GM19240 (cell line): ENCODE measurements at regions not wholly inside any gene's neighbourhood (a gene's known extent, or its start where the extent isn't known, plus 50 kb on each side); places are given as distances from the start of the nearest gene placed in this dataset.

Experiments
- DNase-seq: peaks from one replicate; pipeline ENCODE4 v3.0.0; 2011; ENCODE audit warnings: low spot score; ENCODE audit not compliant: insufficient read length

GRCh38 chr17:31715446-31715845, 143.6 kb downstream of the COPRS start:
- no peak for DNase-seq

- no peak for DNase-seq
Observed at GRCh38 chr17:31704483-31704882, 154.6 kb downstream of the COPRS start.

GRCh38 chr17:31702041-31702440, 157.0 kb downstream of the COPRS start:
- no peak for DNase-seq

DNA sequence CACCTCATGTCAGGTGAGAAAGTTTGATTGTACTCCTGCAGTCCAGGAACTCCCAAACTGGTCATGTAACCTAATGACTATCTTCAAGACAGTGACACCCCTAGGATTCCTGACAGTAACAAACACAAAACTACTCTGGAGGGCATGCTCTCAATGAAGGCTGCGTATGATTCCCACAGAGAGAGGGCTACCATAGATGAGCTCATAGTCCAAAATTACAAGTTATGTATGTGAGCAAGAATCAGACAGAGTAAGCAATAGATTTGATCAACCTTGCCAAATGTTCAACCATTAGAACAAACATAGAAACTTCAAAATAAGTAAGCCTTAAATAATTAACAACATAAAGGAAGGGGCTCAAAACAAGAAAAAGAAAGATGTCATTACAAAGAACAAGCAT, 158.1 kb downstream of the COPRS start:
- DNase-seq: no peak

GRCh38 chr17:31699886-31700285, 159.2 kb downstream of the COPRS start:
- no peak for DNase-seq

DNA sequence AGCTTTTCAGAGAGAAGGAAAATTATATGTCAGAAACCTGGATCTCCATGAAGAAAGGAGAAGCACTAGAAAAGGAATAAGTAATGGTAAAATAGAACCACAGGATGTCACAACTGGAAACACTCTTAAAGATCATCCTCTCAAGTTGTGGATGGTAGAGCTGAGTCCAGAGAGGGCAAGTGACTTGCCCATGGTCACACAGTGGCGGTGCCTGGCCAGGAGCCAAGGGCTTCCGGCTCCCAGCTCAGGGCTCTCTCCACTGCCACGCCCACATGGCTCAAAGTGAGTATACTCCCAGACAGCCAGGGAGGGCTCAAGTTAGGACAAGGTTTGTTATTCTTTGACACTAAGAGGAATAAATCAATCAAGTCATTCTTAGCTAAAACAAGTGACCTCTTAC, 159.8 kb downstream of the COPRS start:
- no peak for DNase-seq

DNA sequence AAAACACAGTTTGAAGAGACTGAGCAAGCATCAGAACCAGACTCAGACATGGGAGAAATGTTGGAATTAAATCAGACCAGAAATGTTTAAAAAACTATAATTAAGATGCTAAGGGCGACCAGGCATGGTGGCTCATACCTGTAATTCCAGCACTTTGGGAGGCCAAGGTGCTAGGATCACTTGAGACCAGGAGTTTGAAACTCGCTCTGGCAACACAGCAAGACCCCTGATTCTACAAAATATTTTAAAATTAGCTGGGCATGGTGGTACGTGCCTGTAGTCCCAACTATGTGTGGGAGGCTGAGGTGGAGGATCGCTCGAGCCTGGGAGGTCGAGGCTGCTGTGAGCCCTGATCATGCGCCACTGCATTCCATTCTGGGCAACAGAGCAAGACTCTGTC, 160.3 kb downstream of the COPRS start:
- DNase-seq: no peak

GRCh38 chr17:31697838-31698237, 161.2 kb downstream of the COPRS start:
- DNase-seq: no peak

GRCh38 chr17:31696703-31697325, 162.2 kb downstream of the COPRS start:
- no peak for DNase-seq

DNA sequence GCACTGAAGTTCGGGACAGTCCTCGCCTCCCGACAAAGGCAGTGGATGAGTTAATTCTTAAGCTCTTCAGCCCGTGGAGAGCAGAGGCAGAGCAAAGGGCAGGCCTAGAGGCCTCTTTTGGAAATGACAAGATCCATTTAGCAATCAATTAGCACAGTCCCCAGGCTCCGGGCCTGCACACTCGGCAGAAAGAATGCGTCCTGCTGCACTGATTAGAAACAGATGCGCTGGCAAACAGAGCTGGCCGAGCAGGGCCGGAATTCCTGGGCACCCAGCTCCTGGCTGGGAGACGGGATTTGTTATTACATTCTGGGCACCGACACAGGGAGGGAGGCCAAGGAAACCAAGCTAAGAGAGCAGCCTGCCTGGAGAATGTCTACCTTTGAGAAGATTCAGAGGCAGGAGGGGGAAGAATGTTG, 162.9 kb downstream of the COPRS start:
- no peak for DNase-seq

DNA sequence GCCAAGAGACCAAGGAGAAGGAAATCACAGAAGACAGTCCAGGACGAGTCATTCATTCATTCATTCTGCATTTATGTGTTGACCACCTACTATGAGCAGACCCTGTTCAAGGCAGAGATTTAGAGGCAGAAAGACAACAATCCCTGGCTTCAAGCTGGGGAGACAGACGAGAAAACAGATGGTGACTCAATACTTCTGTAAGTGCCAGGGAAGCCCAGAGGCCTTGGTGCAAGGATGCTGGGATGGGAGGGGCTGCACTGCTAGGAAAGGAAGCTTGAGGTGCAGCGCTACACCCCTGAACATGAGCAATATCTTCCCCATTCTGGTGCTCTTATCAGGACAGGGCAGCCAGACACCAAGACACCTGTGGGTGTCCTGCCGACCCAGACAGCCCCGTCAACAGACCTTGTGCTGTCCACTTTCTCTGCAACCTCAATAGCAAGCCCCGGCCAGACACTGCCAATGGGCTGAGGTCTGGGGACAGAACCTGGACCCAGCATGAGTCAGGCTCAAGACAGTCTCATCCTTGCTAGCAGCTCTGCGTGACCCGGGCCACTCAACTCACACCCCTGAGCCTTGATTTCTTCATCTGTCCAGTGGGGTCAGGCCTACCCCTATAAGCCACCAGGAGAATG, 163.5 kb downstream of the COPRS start:
- no peak for DNase-seq

DNA sequence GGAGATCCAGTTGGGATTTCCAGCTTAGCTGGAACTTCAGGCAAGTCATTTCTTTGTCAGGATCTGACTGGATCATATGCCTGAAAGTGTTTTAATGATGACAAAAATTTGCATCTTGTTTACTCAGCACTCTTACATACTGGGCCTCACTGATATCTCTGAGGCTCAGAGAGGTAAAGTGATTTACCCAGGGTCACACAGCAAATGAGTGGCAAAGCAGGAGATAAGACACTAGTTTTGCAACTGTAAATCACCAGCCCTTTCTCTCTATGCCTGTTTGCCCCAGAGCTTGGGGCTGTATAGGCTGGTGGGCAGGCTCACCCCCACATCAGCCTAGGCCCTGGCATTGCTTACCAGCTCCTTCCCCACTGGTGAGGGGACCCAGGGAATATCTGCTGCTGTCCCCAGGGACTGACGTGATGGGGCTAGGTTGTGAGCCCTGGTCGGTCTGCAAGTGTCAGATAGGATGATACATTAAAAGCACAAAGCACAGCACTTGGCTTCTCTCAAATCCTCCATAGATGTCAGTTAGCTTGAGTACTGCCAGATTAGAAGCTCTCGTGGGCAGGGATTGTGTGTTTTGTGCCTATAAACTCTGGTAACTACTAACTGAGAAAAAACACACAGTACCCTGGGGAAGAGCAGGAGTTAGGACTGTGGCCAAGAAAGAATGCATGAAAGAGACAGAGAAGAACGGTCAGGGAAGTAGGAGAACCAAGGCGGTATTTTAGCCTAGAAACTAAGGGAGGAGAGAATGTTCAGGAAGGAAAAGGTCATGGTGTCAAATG, 165.4 kb downstream of the COPRS start:
- DNase-seq: no peak

- DNase-seq: no peak
Observed at GRCh38 chr17:31692632-31693031, 166.4 kb downstream of the COPRS start.

DNA sequence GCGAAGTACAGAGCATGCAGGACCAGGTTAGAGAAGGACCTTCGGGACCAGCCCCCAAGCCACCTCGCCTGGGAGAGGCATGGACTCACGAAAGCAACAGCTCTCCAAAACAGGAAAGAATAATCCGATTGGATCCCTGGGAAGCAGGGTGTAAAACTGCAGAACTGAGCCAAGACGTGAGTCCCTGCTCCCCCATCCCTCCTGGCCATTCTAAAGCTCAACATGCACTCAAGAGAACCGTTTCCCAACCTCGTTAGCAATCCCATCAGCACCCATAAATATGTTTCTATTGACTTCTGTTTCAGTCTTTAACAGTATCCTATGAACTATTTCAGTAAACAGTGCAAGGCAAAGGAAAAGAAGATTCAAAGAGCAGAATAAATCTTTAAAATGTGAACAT, 167.0 kb downstream of the COPRS start:
- no peak for DNase-seq

GRCh38 chr17:31691251-31691905, 167.7 kb downstream of the COPRS start:
- DNase-seq: no peak

- no peak for DNase-seq
Observed at GRCh38 chr17:31690151-31690551, 168.9 kb downstream of the COPRS start.

DNA sequence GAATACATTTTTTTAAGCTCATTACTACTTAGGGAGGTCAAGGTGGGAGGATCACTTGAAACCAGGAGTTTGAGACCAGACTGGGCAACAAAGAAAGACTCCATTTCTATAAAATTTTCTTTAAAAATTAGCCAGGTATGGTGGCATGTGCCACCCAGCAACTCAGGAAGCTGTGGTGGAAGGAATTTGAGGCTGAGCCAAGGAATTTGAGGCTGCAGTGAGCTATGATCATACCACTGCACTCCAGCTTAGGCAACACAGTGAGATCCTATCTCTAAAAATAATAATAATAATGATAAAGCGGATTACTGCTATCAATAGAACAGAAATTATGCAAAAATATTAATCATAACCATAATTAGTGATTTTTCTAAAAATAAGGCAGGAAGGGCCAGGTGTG, 170.3 kb downstream of the COPRS start:
- DNase-seq: no peak

DNA sequence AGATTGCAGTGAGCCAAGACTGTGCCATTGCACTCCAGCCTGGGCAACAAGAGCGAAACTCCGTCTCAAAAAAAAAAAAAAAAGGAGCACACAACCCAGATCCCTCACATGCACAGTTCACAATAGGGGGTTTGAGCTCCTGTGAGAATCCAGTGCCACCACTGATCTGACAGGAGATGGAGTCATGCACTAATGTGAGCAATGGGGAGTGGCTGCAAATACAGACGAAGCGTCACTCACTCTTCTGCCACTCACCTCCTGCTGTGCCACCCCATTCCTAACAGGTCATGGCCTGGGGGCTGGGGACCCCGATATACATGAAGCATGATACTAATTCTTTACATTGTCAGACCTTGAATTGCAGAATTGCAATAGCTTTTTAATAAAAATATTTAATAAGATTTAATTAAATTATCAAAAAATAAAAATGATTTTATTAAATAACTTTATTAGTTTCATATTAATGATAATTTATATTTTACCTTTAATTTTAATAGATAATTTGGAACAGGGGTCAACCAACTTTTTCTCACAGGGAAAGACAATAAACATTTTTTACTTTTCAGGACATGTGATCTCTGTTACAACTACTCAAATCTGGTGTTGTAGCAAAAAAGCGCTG, 171.4 kb downstream of the COPRS start:
- DNase-seq: no peak

DNA sequence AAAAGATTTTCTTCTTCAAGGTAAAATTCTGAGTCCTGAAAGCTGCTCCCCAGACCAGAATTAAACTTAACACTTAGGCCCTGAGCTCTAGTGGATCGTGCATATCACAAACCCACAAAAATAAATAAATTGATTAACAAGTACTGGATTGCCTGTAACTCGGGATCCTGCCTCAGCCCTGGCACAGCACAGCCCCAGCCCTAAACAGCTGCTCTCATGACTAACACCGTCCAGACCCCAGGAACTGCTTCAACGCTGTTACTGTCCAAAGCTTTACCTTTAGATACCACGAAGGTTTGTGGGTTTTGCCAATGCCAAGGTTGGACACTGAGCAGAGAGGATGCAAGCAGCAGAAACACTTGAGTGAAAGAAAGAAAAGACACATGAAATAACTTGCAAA, 172.5 kb downstream of the COPRS start:
- no peak for DNase-seq

GRCh38 chr17:31684901-31685300, 174.1 kb downstream of the COPRS start:
- DNase-seq: no peak

DNA sequence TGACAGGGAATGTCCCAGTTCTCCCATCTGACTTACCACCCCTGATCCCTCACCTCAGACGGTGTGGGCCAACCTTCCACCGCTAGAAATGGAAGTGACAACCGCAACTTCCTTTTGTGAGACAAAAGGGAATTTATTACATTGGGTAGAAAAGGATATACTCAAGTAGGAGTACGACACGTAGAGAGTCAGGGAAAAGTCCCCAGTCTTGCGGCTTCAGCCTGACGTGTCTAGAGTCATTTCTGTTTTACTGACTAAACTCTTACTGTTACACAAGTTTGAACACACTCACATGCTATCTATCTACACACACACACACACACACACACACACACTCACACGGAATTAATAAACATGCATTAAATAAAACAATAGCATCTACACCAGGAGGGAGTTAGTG, 178.9 kb downstream of the COPRS start:
- no peak for DNase-seq

DNA sequence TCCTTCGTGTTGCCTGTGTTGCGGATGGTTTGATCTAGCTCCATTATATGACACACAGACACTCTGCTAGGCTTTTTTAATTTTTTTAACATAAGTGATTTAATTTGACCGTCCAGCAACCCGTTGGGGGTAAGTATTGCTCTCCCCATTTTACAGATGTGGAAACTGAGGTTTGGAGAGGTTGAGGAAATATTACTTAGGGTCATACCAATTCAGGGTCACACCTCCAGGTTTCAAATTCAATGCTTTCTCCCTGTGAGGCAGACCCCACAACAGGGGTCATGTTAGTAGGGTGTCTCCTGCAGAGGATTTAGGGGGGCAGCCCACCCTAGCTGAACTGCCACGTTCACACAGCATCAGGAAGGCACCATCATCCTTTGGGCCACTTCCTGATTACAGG, 179.4 kb downstream of the COPRS start:
- DNase-seq: no peak
